Right lobe of liver (tissue), 6 donors: ENCODE measurements at regions not wholly inside any gene's neighbourhood (a gene's known extent, or its start where the extent isn't known, plus 50 kb on each side); places are given as distances from the start of the nearest gene placed in this dataset.

Source experiments
- ATAC-seq, 4 donors: fragments of 200-7000 bp; cut with Tn5 transposase; one replicate each; pipeline ENCODE4 v1.9.1; 2020; ENCODE audit warnings: mild to moderate bottlenecking in 4 of 4, moderate library complexity in 4 of 4
- DNase-seq, 3 donors: peaks; one replicate each; pipeline ENCODE4 v3.0.0-alpha.2; 2020
- H3K27ac ChIP-seq, 3 donors: fragments of 200-600 bp; one replicate each; pipeline ENCODE4 v1.8.0; 2022
- H3K27me3 ChIP-seq, 2 donors: fragments of 200-600 bp; one replicate each; pipeline ENCODE4 v1.8.0; 2022
- H3K36me3 ChIP-seq, 4 donors: fragments of 200-600 bp; sonication (generic) in 1 of 4; one replicate each; pipeline versions ENCODE4 v1.5.1 to v1.8.0; 2017 to 2022; ENCODE audit warnings: control low read depth in 1 of 4
- H3K4me1 ChIP-seq, 4 donors: fragments of 200-600 bp; sonication (generic) in 1 of 4; one replicate each; pipeline versions ENCODE4 v1.5.1 to v1.8.0; 2017 to 2022; ENCODE audit warnings: control low read depth in 1 of 4
- H3K4me3 ChIP-seq, 3 donors: fragments of 200-600 bp; one replicate each; pipeline ENCODE4 v1.8.0; 2022
- H3K9me3 ChIP-seq, 4 donors: fragments of 200-600 bp; sonication (generic) in 1 of 4; one replicate each; pipeline versions ENCODE4 v1.5.1 to v1.8.0; 2017 to 2022; ENCODE audit warnings: control low read depth in 1 of 4
- CTCF ChIP-seq, 4 donors: fragments of 200-600 bp in 3 of 4; fragments of 450-650 bp in 1 of 4; IDR thresholded peaks; one replicate each; pipeline versions ENCODE4 v1.5.1 to v1.8.0; 2016 to 2022; ENCODE audit warnings: antibody characterized with exemption in 4 of 4, mild to moderate bottlenecking in 2 of 4
- POLR2A ChIP-seq: fragments of 450-650 bp; IDR thresholded peaks from one replicate; pipeline ENCODE4 v1.6.1; 2017; ENCODE audit warnings: antibody characterized with exemption, mild to moderate bottlenecking
- WGBS: methylation state at CpG from one replicate; pipeline ENCODE4 v1.1.6; 2018; ENCODE audit warnings: low coverage, low lambda C conversion rate; ENCODE audit not compliant: insufficient coverage; ENCODE audit errors: missing lambda C conversion rate; 5-methylcytosine and 5-hydroxymethylcytosine counted together
- intact Hi-C, 2 donors: fragments of 100-400 bp; cut with DNase I; formaldehyde crosslinking; loops; one replicate each; pipeline versions ENCODE4 v1.11.2 to v1.14.1; 2022
- donor health status: DM: no; HTN: yes; CAD: no.
- donor health status: DM: no; HTN: no; CAD: no.
- donor health status: DM: no; HTN: no; CAD: no.
- donor health status: DM: no; HTN: yes; CAD: no.
- donor health status: DM: no; HTN: yes; CAD: no.

- H3K9me3 ChIP-seq: no peaks in the 10 kb centered on the region
- no peak for TF ChIP-seq CTCF (IDR thresholded peaks at IDR 0.05)
- TF ChIP-seq POLR2A: no peak
- no peaks in the 10 kb centered on the region for H3K4me1 ChIP-seq
- DNase-seq (no peak), ATAC-seq (no peak)
- no peaks in the 10 kb centered on the region for H3K27me3 ChIP-seq
- intact Hi-C loops: no loop called here
- whole genome bisulfite sequencing: no CpG with 5 or more reads among the region's 2 CpGs
- H3K36me3 ChIP-seq: no peaks in the 10 kb centered on the region
- H3K4me3 ChIP-seq: no peak overlapping the region
- H3K27ac ChIP-seq: no peak overlapping the region
Measured at GRCh38 chr3:59567661-59568060, 517.8 kb upstream of the CFAP20DC start.

- intact Hi-C loops: no loop called here
- no peak for TF ChIP-seq CTCF (IDR thresholded peaks at IDR 0.05)
- TF ChIP-seq POLR2A: no peak
- Histone ChIP-seq H3K4me1 (no peaks in the 10 kb centered on the region), H3K27ac (no peak overlapping the region), H3K4me3 (no peak overlapping the region), H3K27me3 (no peaks in the 10 kb centered on the region), H3K36me3 (no peaks in the 10 kb centered on the region), H3K9me3 (no peaks in the 10 kb centered on the region)
- ATAC-seq (no peak), DNase-seq (no peak)
- WGBS: 70% methylated on average over 6 of the region's 6 CpGs
Measured at GRCh38 chr3:59566481-59566975, 516.7 kb upstream of the CFAP20DC start.

- no peak overlapping the region for H3K4me3 ChIP-seq
- TF ChIP-seq POLR2A (no peak), CTCF (IDR thresholded peaks at IDR 0.05) (no peak)
- H3K36me3 ChIP-seq: no peaks in the 10 kb centered on the region
- H3K27me3 ChIP-seq: no peaks in the 10 kb centered on the region
- 80% methylated on average over 2 of the region's 2 CpGs for WGBS
- intact Hi-C loops: no loop called here
- H3K4me1 ChIP-seq: no peaks in the 10 kb centered on the region
- ATAC-seq (no peak), DNase-seq (no peak)
- no peaks in the 10 kb centered on the region for H3K9me3 ChIP-seq
- H3K27ac ChIP-seq: no peak overlapping the region
Measured at GRCh38 chr3:59565125-59565524, 515.3 kb upstream of the CFAP20DC start.

GRCh38 chr3:59563966-59564365 is 514.1 kb upstream of the CFAP20DC start:
- Histone ChIP-seq H3K36me3 (no peaks in the 10 kb centered on the region), H3K4me1 (no peaks in the 10 kb centered on the region), H3K4me3 (no peak overlapping the region), H3K27ac (no peak overlapping the region), H3K9me3 (no peaks in the 10 kb centered on the region), H3K27me3 (no peaks in the 10 kb centered on the region)
- intact Hi-C loops: no loop called here
- ATAC-seq (no peak), DNase-seq (no peak)
- TF ChIP-seq CTCF (IDR thresholded peaks at IDR 0.05): no peak
- no peak for TF ChIP-seq POLR2A
- 100% methylated on average over 1 of the region's 1 CpG for WGBS

GRCh38 chr3:59563072-59563605 is 513.3 kb upstream of the CFAP20DC start:
- no peak for ATAC-seq
- Histone ChIP-seq H3K36me3 (no peaks in the 10 kb centered on the region), H3K27me3 (no peaks in the 10 kb centered on the region), H3K4me3 (no peak overlapping the region), H3K4me1 (no peaks in the 10 kb centered on the region), H3K27ac (no peak overlapping the region), H3K9me3 (no peaks in the 10 kb centered on the region)
- intact Hi-C loops: no loop called here
- 91% methylated on average over 4 of the region's 4 CpGs for WGBS
- DNase-seq: no peak
- no peak for TF ChIP-seq POLR2A
- TF ChIP-seq CTCF (IDR thresholded peaks at IDR 0.05): no peak
